Tibial nerve (tissue), 4 donors: ENCODE measurements at regions not wholly inside any gene's neighbourhood (a gene's known extent, or its start where the extent isn't known, plus 50 kb on each side); places are given as distances from the start of the nearest gene placed in this dataset.

ENCODE experiments used
- CTCF ChIP-seq, 5 experiments: fragments of 200-600 bp in 3 of 5; fragments of 450-650 bp in 2 of 5; sonication (generic) in 3 of 5; IDR thresholded peaks; one replicate each; pipeline ENCODE4 v1.5.1; 2016 to 2019; ENCODE audit warnings: antibody characterized with exemption in 5 of 5, mild to moderate bottlenecking in 3 of 5, moderate library complexity in 2 of 5
- EP300 ChIP-seq, 2 donors: sonication (generic); formaldehyde crosslinking; IDR thresholded peaks; one replicate each; pipeline ENCODE4 v1.6.1; 2017; ENCODE audit warnings: antibody characterized with exemption in 2 of 2, mild to moderate bottlenecking in 1 of 2
- POLR2A ChIP-seq, 2 donors: fragments of 450-650 bp; IDR thresholded peaks; one replicate each; pipeline ENCODE4 v1.6.1; 2017; ENCODE audit warnings: antibody characterized with exemption in 2 of 2, mild to moderate bottlenecking in 2 of 2, moderate library complexity in 2 of 2

DNA sequence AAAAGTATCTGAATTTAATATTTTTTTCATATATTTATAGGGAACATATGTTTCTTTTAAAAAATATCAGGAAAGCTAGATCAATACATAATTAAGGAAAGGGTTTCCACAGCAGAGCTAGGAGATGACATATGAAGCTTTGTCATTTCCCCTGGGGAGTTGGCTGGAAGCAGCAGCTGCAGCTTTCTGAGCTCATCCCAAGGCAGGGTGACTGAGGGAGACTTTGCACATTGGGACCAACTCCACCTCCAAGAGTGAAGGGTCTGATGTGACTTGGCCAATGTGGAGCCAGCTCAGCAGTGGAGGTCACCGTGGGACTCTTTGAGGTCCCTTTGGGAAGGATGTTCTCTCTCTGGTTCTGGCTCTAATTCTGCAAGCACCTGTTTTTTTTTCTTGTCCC, 315.1 kb downstream of the RDH14 start:
- TF ChIP-seq CTCF (IDR thresholded peaks at IDR 0.05) (no peak), EP300 (IDR thresholded peaks at IDR 0.05) (no peak), POLR2A (IDR thresholded peaks at IDR 0.05) (no peak)
